Tibial nerve (tissue), 4 donors: ENCODE measurements at regions not wholly inside any gene's neighbourhood (a gene's known extent, or its start where the extent isn't known, plus 50 kb on each side); places are given as distances from the start of the nearest gene placed in this dataset.

Experiments
- DNase-seq, 2 donors: peaks; one replicate each; pipeline ENCODE4 v3.0.0-alpha.2; 2019; ENCODE audit warnings: low spot score in 2 of 2
- H3K27ac ChIP-seq, 4 donors: fragments of 200-600 bp; sonication (generic) in 3 of 4; one replicate each; pipeline ENCODE4 v1.5.1; 2017 to 2019; ENCODE audit warnings: mild to moderate bottlenecking in 1 of 4
- H3K27me3 ChIP-seq, 2 donors: fragments of 200-600 bp; sonication (generic) in 1 of 2; one replicate each; pipeline versions ENCODE4 v1.5.1 to v1.6.0; 2017 to 2019
- H3K36me3 ChIP-seq, 3 donors: fragments of 200-600 bp; sonication (generic); one replicate each; pipeline ENCODE4 v1.5.1; 2018 to 2019
- H3K4me1 ChIP-seq, 4 donors: fragments of 200-600 bp; sonication (generic) in 3 of 4; one replicate each; pipeline ENCODE4 v1.5.1; 2017 to 2019
- H3K4me3 ChIP-seq, 4 donors: fragments of 200-600 bp; sonication (generic) in 3 of 4; one replicate each; pipeline ENCODE4 v1.5.1; 2017 to 2019; ENCODE audit warnings: mild to moderate bottlenecking in 1 of 4, moderate library complexity in 1 of 4
- H3K9me3 ChIP-seq, 4 donors: fragments of 200-600 bp; sonication (generic) in 3 of 4; one replicate each; pipeline ENCODE4 v1.5.1; 2017 to 2019
- EP300 ChIP-seq, 2 donors: sonication (generic); formaldehyde crosslinking; IDR thresholded peaks; one replicate each; pipeline ENCODE4 v1.6.1; 2017; ENCODE audit warnings: antibody characterized with exemption in 2 of 2, mild to moderate bottlenecking in 1 of 2
- POLR2A ChIP-seq, 2 donors: fragments of 450-650 bp; IDR thresholded peaks; one replicate each; pipeline ENCODE4 v1.6.1; 2017; ENCODE audit warnings: antibody characterized with exemption in 2 of 2, mild to moderate bottlenecking in 2 of 2, moderate library complexity in 2 of 2
- WGBS, 2 donors: methylation state at CpG; one replicate each; pipeline ENCODE4 v1.1.5; 2018; 5-methylcytosine and 5-hydroxymethylcytosine counted together
- TF ChIP-seq, protein P1 (sequence below), 5 experiments: fragments of 200-600 bp in 3 of 5; fragments of 450-650 bp in 2 of 5; sonication (generic) in 3 of 5; IDR thresholded peaks; one replicate each; pipeline ENCODE4 v1.5.1; 2016 to 2019; ENCODE audit warnings: antibody characterized with exemption in 5 of 5, mild to moderate bottlenecking in 3 of 5, moderate library complexity in 2 of 5

DNA sequence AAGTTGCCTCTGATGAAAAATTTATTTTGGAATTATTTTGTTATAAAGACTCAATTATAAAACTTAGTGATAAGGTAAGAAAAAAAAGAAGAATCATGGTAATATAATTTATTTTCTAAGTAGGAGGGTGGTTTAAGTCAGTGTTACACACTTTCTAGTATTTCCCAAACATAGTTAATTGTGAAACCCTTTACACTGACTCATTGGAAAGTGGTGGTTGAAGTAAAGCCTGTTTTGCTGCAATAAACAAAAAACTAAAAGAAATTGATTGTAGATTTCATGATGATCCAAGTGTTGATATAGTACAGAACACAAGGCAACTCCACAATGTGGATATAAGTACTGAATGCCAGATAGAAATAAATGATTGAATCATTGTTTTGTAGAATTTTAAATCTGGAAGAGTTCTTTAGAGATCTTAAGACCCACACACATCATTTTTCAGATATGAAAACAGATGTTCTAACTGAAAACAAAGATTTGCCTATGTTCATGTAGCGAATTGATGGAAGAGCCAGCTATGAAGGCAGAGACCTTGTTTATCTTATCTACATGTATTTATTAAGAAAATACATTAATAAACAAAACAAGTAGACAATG is 539.8 kb downstream of the PRELID2 start:
- 40 to 51% methylated on average over 1 of the region's 1 CpG for WGBS, 2 donors
- H3K27ac ChIP-seq = peak overlapping the region in 1 of 4 donors; percentile 28
- no peaks in the 10 kb centered on the region for H3K36me3 ChIP-seq
- H3K4me1 ChIP-seq = no peaks in the 10 kb centered on the region
- no peaks in the 10 kb centered on the region for H3K27me3 ChIP-seq
- H3K9me3 ChIP-seq = no peaks in the 10 kb centered on the region
- TF ChIP-seq, protein P1, sequence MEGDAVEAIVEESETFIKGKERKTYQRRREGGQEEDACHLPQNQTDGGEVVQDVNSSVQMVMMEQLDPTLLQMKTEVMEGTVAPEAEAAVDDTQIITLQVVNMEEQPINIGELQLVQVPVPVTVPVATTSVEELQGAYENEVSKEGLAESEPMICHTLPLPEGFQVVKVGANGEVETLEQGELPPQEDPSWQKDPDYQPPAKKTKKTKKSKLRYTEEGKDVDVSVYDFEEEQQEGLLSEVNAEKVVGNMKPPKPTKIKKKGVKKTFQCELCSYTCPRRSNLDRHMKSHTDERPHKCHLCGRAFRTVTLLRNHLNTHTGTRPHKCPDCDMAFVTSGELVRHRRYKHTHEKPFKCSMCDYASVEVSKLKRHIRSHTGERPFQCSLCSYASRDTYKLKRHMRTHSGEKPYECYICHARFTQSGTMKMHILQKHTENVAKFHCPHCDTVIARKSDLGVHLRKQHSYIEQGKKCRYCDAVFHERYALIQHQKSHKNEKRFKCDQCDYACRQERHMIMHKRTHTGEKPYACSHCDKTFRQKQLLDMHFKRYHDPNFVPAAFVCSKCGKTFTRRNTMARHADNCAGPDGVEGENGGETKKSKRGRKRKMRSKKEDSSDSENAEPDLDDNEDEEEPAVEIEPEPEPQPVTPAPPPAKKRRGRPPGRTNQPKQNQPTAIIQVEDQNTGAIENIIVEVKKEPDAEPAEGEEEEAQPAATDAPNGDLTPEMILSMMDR (IDR thresholded peaks at IDR 0.05) = no peak
- no peak overlapping the region for H3K4me3 ChIP-seq
- DNase-seq = no peak

DNA sequence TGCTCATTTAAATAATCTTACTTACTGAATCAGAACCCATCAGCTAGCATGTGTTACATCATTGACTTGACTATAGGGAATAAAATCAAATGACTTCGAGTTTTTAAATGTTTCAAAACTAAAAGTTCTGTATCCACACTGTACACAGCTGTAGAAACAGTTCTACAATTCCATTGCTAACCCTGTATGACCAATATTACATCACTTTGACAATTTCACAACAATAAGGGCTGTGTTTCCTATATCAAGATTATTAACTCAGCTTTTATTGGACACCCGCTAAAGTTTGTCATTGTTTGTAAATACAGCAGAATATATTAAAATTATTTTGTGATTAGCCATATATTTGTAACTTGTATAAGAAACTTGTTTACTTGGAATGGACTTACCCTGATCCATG is 540.8 kb downstream of the PRELID2 start:
- no peak for DNase-seq
- WGBS, 2 donors = 18 to 34% methylated on average over 2 of the region's 2 CpGs

DNA sequence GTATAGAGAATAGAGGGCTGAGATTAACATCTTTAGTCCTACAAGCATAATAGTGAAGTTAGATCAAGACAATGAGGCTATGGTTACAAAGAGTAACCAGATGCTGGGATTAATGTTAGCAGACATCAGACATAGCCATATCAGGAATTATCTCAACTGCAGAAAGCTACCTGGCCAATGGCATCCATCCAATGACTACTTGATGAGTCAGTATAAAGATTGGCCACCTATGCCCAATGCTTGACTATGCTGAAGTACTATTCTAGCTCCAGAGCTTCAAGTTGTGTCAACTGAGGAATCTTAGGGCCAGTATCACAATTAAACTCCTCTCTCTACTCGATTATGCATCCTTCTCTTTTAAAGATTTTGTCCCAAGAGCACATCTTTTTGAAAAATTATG is 541.4 kb downstream of the PRELID2 start:
- no peaks in the 10 kb centered on the region for H3K4me1 ChIP-seq
- no peak overlapping the region for H3K4me3 ChIP-seq
- no peak for TF ChIP-seq EP300 (IDR thresholded peaks at IDR 0.05)
- TF ChIP-seq, protein P1 (IDR thresholded peaks at IDR 0.05) = no peak
- no peak for TF ChIP-seq POLR2A (IDR thresholded peaks at IDR 0.05)
- DNase-seq = no peak
- no peaks in the 10 kb centered on the region for H3K27me3 ChIP-seq
- H3K9me3 ChIP-seq = no peaks in the 10 kb centered on the region
- 69 to 73% methylated on average over 1 of the region's 1 CpG for WGBS, 2 donors
- H3K36me3 ChIP-seq = no peaks in the 10 kb centered on the region
- no peak overlapping the region for H3K27ac ChIP-seq

More for the DNA sequence above, 540.8 kb downstream of the PRELID2 start:
- H3K9me3 ChIP-seq = no peaks in the 10 kb centered on the region
- no peaks in the 10 kb centered on the region for H3K4me1 ChIP-seq
- H3K4me3 ChIP-seq = no peak overlapping the region
- peak overlapping the region in 1 of 4 donors; percentile 26 for H3K27ac ChIP-seq
- no peaks in the 10 kb centered on the region for H3K27me3 ChIP-seq
- no peak for TF ChIP-seq EP300 (IDR thresholded peaks at IDR 0.05)
- no peak for TF ChIP-seq POLR2A (IDR thresholded peaks at IDR 0.05)
- TF ChIP-seq, protein P1 (IDR thresholded peaks at IDR 0.05) = no peak
- H3K36me3 ChIP-seq = no peaks in the 10 kb centered on the region

DNA sequence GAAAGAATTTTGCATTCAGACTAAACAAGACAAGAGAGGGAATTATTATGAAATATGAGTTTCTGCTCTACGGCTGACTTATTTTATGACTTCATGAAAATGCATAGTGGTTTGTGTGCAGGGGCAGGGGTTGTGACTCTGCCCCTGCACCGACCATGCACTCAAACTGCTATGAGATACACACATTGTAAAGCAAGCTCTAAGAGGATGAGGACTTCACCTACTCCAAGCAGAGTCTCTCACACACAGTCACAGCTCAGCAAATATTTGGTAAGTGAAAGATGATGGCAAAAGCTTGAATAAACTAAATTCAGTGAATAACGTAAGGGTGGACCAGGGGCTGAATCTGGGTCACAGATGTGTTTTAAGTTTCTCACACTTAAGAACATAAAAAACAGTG is 542.9 kb downstream of the PRELID2 start:
- TF ChIP-seq EP300 (IDR thresholded peaks at IDR 0.05) (no peak), POLR2A (IDR thresholded peaks at IDR 0.05) (no peak)
- TF ChIP-seq, protein P1 (IDR thresholded peaks at IDR 0.05) = no peak
- WGBS, 2 donors = 26 to 41% methylated on average over 3 of the region's 3 CpGs
- Histone ChIP-seq H3K9me3 (no peaks in the 10 kb centered on the region), H3K27ac (no peak overlapping the region), H3K27me3 (no peaks in the 10 kb centered on the region), H3K4me1 (no peaks in the 10 kb centered on the region), H3K4me3 (no peak overlapping the region), H3K36me3 (no peaks in the 10 kb centered on the region)
- no peak for DNase-seq

DNA sequence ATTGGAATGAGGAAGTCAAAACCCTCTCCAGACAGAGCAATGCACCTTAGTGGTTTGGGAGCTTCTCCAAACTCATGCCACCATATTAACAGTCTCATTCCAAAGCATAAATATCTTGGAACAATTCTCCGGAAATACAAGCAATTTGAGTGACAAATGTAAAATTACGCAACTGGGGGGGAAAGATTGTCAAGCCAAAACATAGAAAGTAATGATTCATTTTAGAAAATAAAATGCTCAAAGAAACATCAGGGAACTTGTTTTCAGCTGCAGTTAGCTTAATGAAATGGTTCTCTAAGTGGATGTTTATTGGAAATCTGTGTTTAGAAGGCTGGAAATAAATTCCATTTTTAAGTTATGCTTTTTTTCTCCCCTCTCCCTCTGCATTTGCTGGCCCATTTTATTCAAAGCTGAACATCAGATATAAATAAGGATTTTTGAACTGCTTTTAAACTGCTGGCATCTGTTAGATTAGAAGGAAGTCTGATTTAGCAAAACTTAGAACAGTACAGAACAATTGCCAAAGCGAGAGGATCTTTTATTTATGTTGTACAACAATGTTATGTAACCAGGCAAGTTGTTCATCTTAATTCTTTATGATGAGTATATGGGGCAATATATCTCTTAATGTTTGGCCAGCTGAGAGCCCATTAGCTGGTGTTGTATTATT is 551.9 kb downstream of the PRELID2 start:
- WGBS, 2 donors = 65 to 66% methylated on average over 3 of the region's 3 CpGs
- no peak overlapping the region for H3K4me3 ChIP-seq
- no peak overlapping the region for H3K27ac ChIP-seq
- no peaks in the 10 kb centered on the region for H3K4me1 ChIP-seq
- H3K27me3 ChIP-seq = no peaks in the 10 kb centered on the region
- H3K36me3 ChIP-seq = no peaks in the 10 kb centered on the region
- DNase-seq = no peak
- H3K9me3 ChIP-seq = no peaks in the 10 kb centered on the region
- TF ChIP-seq, protein P1 (IDR thresholded peaks at IDR 0.05) = no peak
- TF ChIP-seq EP300 (IDR thresholded peaks at IDR 0.05) (no peak), POLR2A (IDR thresholded peaks at IDR 0.05) (no peak)
